ENCODE measurements at regions not wholly inside any gene's neighbourhood (a gene's known extent, or its start where the extent isn't known, plus 50 kb on each side); places are given as distances from the start of the nearest gene placed in this dataset.

DNA sequence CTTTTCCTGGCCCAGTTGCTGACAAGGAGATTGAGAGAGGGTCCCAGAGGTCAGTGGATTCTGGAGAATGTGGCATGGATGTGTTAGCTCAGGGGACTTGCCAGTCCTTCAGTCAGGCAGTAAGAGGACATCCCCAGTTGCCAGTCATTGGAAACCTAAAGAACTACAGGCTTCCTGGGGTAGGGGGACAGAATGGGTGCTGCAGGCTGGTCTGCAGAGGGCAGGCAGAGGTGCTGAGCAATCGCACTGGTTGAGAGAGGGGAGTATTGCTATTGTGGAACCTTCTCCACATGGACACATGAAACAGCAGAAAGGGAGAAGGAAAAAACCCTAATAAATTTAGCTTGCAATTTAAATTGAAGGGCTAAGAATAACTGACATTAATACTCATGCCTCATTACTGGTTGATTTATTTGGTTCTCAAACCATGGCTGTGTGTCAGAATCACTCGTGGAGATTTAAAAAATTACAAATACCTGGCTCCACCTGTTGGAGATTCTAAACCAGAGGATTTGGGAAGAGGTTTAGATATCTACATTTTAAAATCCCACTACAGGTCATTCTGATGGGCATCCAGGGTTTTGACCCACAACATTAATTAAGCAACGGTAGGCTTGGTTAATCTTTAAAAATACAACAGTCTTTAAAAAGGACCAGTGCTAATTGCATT lies 71.2 kb upstream of the SLC38A2 start:
- no peak for DNase-seq

DNA sequence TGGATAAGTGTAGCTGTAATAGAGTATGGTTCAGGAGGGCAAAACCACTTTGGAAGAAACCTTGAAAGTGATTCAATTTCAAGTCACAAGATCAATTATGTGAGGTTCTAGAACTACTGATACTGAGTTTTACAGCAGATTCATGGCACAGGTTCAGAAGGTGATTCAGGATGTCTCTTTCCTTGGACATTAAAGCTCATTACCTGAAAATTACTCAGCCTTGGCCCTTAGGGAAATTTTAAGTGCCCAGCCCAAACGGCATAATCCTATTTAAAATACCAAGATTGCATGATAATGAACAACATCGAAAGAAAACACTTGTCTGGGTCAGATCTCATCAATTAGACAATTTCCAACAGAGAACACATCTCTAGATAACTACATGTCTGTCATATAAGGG lies 70.2 kb upstream of the SLC38A2 start:
- no peak for DNase-seq

DNA sequence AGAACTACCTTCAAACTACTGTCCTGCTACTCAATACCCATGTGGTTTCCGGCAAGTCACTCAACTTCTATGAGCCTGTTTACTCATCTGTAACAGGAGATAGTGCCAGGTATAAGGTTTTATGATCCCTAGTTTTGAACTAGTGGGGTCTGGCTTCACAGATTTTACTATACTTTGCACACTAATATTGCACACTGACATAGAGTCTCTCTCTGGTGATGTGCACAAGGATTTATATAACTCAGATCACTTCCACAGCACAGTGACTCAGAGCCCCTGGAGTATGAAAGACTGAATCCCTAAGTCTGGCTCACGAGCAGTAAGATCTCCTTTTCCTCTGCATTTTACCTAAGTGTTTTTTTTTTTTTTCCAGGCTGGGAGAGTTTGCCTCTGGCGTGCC lies 69.7 kb upstream of the SLC38A2 start:
- no peak for DNase-seq

GRCh38 chr12:46439793-46440511 lies 67.4 kb upstream of the SLC38A2 start:
- DNase-seq, result no peak

DNA sequence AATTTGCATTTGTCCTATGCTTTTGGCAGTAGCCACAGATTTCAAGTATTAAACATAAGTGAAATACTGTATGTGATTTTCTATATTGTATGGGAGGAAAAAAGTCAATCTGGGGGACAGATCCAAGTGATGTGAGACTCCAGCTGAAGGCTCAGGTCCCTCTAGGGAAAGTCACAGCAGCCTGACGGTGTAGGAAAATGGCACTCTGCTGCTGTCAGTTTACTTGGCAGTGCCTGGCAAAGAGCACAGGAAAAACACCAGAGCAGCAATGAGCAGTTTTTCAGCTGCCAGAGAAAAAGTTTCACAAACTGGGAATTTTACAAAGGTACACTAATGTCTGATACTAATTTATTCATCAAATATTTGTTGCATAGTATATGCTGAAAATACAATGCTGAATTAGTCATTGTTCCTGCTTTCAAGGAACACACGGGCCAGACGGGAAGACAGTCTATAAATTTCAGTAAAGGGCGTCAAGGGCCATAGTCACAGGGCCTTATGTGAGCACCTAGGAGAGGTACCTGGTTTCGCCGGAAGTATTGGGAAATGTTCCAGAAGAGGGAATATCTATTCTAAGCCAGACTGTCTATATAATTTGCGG lies 66.2 kb upstream of the SLC38A2 start:
- DNase-seq, result no peak

DNA sequence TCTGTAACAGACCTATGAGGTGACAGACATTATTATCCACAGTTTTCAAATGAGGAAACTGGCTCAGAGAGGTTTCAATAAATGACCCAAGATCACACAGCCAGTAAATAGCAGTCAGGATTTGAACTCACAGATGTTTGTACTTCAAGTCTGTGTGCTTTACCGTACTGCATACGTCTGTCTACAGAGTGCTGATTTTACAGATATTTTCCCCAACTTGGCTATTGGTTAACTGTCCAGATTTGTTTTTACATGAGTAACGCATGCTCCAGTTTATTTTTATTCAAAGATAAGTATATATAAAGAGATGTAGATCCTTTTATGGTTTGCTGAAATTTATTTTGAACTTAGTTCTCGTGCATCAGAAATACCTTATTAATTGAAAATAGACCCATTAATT lies 65.7 kb upstream of the SLC38A2 start:
- DNase-seq, result no peak

- DNase-seq, result no peak
These were observed 64.9 kb upstream of the SLC38A2 start for GRCh38 chr12:46437469-46437868.

DNA sequence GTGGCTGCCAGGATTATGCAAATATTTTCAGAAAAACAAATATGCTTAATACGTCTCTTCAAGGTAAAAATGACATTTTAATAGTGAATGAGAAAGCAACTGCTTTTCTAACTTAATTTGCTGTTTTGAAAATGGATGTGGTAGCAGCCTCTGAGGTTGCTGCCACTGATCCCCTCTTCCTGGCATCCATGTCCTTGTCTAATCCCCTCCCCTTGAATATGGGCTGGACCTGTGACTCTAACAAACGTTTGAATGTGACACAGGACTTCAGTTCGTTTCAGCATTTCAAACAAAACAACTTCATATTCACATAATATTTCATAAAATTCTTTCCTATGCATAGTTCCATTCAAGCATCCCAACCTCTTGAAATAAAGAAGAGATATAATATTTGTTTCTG lies 64.2 kb upstream of the SLC38A2 start:
- no peak for DNase-seq

- DNase-seq, result no peak
These were observed 63.1 kb upstream of the SLC38A2 start for GRCh38 chr12:46435625-46436024.

GRCh38 chr12:46435029-46435428 lies 62.5 kb upstream of the SLC38A2 start:
- DNase-seq, result no peak

DNA sequence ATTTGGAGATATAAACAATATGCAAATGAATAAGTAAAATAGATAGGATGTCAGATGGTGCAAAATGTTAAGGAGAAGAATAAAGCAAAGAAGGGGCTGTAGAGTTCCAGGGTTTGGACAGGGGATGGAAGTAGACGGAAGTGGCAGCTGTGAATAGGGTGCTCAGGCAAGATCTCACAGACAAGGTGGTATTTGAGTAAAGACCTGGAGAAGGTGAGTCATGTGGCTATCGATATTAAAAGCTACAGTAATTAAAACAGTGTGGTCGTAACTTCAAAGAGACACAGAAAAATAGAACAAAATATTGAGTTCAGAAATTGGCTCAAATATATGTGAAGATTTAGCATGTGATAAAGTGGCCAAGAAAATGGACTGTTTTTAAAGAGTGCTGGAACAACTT lies 61.3 kb upstream of the SLC38A2 start:
- DNase-seq, result no peak

DNA sequence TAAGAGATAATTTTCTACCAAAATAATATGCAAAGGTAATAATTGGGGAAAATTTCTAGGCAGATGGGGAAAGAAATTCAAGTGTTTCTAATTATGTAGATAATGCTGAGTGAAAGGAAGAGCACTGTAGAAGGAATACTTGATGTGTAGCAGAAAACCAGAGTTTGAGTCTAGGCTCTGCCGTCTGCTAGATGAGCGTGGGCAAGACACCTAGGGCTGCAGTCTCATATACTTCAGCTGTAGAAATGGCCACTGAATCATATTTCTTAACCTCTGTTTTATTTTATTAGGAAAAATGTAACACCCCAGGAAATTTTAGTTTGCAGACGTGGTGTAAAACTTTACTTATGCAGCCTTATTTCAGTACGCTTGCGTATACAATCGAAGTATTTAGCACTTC lies 59.8 kb upstream of the SLC38A2 start:
- no peak for DNase-seq

GRCh38 chr12:46430340-46430948 lies 57.9 kb upstream of the SLC38A2 start:
- peak; percentile 94 for DNase-seq
